ENCODE measurements at regions not wholly inside any gene's neighbourhood (a gene's known extent, or its start where the extent isn't known, plus 50 kb on each side); places are given as distances from the start of the nearest gene placed in this dataset.

GRCh38 chr13:91086936-91087716 lies 260.4 kb upstream of the MIR17HG start:
- TF ChIP-seq POLR2A (IDR thresholded peaks at IDR 0.05) = no peak
- no peak for TF ChIP-seq CTCF (IDR thresholded peaks at IDR 0.05)
- TF ChIP-seq POLR2AphosphoS5 (IDR thresholded peaks at IDR 0.05) = no peak

Measured in prostate gland (tissue), 2 donors.